Cardiac muscle cell (in vitro differentiated cells and primary cell): ENCODE measurements at regions not wholly inside any gene's neighbourhood (a gene's known extent, or its start where the extent isn't known, plus 50 kb on each side); places are given as distances from the start of the nearest gene placed in this dataset.
"Not testable (repeated sequence)": the region's sequence is repeated elsewhere in the genome, so short reads cannot be mapped to it uniquely, and the experiment has no call there.

Experiments used
- DNase-seq, 2 donors: peaks; one replicate each; pipeline versions ENCODE4 v3.0.0 to v3.0.0-alpha.2; 2010 to 2017; ENCODE audit warnings: low read depth in 1 of 2, low spot score in 1 of 2
- H3K27ac ChIP-seq: fragments of 200-600 bp; sonication (generic); 2 replicates; pipeline ENCODE4 v1.5.1; 2016
- H3K27me3 ChIP-seq: fragments of 200-600 bp; sonication (generic); 2 replicates; pipeline ENCODE4 v1.6.0; 2016; ENCODE audit warnings: control low read depth
- H3K36me3 ChIP-seq: fragments of 200-600 bp; sonication (generic); 2 replicates; pipeline ENCODE4 v1.5.1; 2016; ENCODE audit warnings: control low read depth
- H3K4me1 ChIP-seq: fragments of 200-600 bp; sonication (generic); 2 replicates; pipeline ENCODE4 v1.8.1; 2017; ENCODE audit warnings: low read depth, mild to moderate bottlenecking, mixed run types
- H3K4me3 ChIP-seq: fragments of 200-600 bp; sonication (generic); 2 replicates; pipeline ENCODE4 v1.5.1; 2016; ENCODE audit warnings: mild to moderate bottlenecking
- H3K9me3 ChIP-seq: fragments of 200-600 bp; sonication (generic); 2 replicates; pipeline ENCODE4 v1.5.1; 2017; ENCODE audit warnings: low read depth, mild to moderate bottlenecking, control low read depth
- TF ChIP-seq, protein P1 (sequence below): IDR thresholded peaks from 2 replicates; pipeline ENCODE4 v1.5.1; 2012; ENCODE audit warnings: low read depth, mild to moderate bottlenecking, low read length

DNA sequence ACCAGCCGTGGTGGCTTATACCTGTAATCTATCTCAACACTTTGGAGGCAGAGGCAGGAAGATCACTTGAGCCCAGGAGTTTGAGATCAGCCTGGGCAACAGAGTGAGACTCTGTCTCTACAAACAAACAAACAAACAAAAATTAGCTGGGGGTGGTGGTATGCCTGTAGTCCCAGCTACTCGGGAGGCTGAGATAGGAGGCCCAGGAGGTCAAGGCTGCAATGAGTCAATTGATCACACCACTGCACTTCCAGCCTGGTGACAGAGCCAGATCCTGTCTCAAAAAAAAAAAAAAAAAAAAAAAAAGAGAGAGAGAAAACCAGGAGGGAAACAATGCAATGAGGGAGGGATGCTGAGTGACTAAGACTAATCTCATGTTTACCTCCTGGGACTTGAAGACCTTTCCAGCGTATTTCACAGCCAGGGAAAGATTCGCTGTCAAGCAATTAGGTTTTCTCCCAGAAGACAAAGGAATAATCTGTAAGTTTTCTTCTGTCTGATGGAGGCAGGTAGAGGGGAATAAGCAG lies 51.1 kb upstream of the MIER3 start:
- TF ChIP-seq, protein P1, sequence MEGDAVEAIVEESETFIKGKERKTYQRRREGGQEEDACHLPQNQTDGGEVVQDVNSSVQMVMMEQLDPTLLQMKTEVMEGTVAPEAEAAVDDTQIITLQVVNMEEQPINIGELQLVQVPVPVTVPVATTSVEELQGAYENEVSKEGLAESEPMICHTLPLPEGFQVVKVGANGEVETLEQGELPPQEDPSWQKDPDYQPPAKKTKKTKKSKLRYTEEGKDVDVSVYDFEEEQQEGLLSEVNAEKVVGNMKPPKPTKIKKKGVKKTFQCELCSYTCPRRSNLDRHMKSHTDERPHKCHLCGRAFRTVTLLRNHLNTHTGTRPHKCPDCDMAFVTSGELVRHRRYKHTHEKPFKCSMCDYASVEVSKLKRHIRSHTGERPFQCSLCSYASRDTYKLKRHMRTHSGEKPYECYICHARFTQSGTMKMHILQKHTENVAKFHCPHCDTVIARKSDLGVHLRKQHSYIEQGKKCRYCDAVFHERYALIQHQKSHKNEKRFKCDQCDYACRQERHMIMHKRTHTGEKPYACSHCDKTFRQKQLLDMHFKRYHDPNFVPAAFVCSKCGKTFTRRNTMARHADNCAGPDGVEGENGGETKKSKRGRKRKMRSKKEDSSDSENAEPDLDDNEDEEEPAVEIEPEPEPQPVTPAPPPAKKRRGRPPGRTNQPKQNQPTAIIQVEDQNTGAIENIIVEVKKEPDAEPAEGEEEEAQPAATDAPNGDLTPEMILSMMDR: no peak
- DNase-seq: no peak

DNA sequence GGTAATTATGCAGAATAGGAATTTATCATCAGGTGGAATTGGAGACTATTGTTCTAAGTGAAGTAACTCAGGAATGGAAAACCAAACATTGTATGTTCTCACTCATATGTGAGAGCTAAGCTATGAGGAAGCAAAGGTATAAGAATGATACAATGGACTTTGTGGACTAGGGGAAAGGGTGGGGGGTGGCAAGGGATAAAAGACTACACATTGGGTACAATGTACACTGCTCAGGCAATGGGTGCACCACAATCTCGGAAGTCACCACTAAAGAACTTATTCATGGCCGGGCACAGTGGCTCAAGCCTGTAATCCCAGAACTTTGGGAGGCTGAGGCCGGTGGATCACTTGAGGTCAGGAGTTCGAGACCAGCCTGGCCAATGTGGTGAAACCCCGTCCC lies 51.6 kb upstream of the MIER3 start:
- H3K36me3 ChIP-seq, DNase-seq, H3K27ac ChIP-seq, H3K4me3 ChIP-seq, H3K4me1 ChIP-seq, H3K9me3 ChIP-seq: not testable (repeated sequence)
- H3K27me3 ChIP-seq: peaks cover 26% of the 10 kb centered on the region

More for the DNA sequence above, 51.1 kb upstream of the MIER3 start:
- no peaks in the 10 kb centered on the region for H3K4me1 ChIP-seq
- H3K27ac ChIP-seq: no peak overlapping the region
- no peak overlapping the region for H3K4me3 ChIP-seq
- H3K27me3 ChIP-seq: peaks cover 26% of the 10 kb centered on the region
- no peaks in the 10 kb centered on the region for H3K9me3 ChIP-seq
- no peaks in the 10 kb centered on the region for H3K36me3 ChIP-seq

DNA sequence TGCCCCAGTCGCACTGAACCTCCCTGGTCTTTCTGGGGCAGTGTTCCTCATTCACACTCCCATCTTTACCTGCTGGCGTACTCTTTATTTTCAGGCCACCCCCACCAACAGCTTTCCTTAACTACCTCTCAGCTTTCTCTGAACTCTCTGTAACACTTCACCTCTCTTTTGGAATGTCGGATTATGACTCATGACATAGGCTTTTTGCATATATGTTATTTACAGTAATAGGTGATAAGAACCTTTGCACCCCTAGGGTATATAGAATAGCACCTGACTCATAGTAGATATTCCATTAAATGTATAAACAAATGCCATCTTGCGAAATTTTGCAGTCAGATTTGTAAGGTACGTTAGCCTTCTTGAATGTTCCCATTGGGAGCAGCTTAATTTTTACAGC lies 52.9 kb upstream of the MIER3 start:
- peaks cover 26% of the 10 kb centered on the region for H3K27me3 ChIP-seq
- DNase-seq: no peak
- TF ChIP-seq, protein P1: no peak
- H3K4me3 ChIP-seq: no peak overlapping the region
- H3K9me3 ChIP-seq: no peaks in the 10 kb centered on the region
- H3K4me1 ChIP-seq: no peaks in the 10 kb centered on the region
- no peak overlapping the region for H3K27ac ChIP-seq
- H3K36me3 ChIP-seq: no peaks in the 10 kb centered on the region

DNA sequence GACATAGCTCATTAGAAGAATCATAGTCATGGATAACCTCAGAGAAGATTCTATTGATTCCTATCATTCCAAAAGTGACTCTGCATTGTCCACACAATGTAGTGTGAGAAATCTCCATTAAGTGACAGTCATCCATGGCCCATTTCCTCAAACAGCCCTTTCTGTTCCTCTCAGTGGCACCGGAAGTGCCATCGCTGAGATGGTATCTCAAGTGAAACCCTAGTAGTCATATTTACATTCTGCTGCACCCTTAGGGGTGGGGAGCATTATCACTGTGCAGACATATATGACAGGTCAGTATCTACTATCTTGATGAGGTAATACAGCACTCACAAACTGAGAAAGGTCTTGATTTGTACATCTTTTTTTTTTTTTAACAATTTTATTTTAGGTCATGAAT lies 55.4 kb upstream of the MIER3 start:
- peaks cover 13% of the 10 kb centered on the region for H3K27me3 ChIP-seq
- no peaks in the 10 kb centered on the region for H3K36me3 ChIP-seq
- H3K4me3 ChIP-seq: no peak overlapping the region
- DNase-seq: no peak
- H3K9me3 ChIP-seq: no peaks in the 10 kb centered on the region
- TF ChIP-seq, protein P1: no peak
- no peak overlapping the region for H3K27ac ChIP-seq
- no peaks in the 10 kb centered on the region for H3K4me1 ChIP-seq

DNA sequence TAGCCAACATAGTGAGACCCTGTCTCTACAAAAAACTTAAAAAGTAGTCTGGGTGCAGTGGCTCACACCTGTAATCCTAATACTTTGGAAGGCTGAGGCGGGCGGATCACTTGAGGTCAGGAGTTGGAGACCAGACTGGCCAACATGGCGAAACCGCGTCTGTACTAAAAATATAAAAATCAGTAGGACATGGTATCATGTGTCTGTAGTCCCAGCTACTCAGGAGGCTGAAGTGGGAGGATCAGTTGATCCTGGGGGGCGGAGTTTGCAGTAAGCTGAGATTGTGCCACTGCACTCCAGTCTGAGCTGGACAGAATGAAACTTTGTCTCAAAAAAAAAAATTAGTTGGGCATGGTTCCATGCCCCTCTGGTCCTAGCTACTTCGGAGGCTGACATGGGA lies 57.9 kb upstream of the MIER3 start:
- H3K9me3 ChIP-seq: no peaks in the 10 kb centered on the region
- TF ChIP-seq, protein P1: no peak
- H3K27me3 ChIP-seq: peaks cover 8% of the 10 kb centered on the region
- no peaks in the 10 kb centered on the region for H3K4me1 ChIP-seq
- no peaks in the 10 kb centered on the region for H3K36me3 ChIP-seq
- H3K27ac ChIP-seq: no peak overlapping the region
- H3K4me3 ChIP-seq: no peak overlapping the region
- no peak for DNase-seq

DNA sequence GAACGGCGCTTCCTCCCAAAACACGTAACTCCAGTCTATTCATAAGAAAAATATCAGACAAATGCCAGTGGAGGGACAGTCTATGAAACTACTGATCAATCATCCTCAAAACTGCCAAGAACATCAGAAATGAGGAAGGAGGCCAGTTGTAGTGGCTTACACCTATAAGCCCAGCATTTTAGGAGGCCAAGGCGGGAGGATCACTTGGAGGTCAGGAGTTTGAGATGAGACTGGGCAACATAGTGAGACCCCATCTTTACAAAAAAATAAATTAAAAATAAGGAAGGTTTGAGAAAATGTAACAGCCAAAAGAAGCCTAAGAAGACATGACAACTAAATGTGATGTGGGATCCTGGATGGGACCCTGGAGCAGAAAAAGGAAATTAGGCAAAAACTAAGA lies 58.9 kb upstream of the MIER3 start:
- DNase-seq: no peak
- Histone ChIP-seq H3K9me3 (no peaks in the 10 kb centered on the region), H3K4me3 (no peak overlapping the region), H3K27me3 (peaks cover 12% of the 10 kb centered on the region), H3K27ac (no peak overlapping the region), H3K36me3 (no peaks in the 10 kb centered on the region), H3K4me1 (no peaks in the 10 kb centered on the region)
- TF ChIP-seq, protein P1: no peak
